Suprapubic skin (tissue), 4 donors: ENCODE measurements at regions not wholly inside any gene's neighbourhood (a gene's known extent, or its start where the extent isn't known, plus 50 kb on each side); places are given as distances from the start of the nearest gene placed in this dataset.

Experiments used
- EP300 ChIP-seq: sonication (generic); formaldehyde crosslinking; IDR thresholded peaks from one replicate; pipeline ENCODE4 v1.6.1; 2017; ENCODE audit warnings: antibody characterized with exemption
- POLR2A ChIP-seq, 2 donors: fragments of 450-650 bp; IDR thresholded peaks; one replicate each; pipeline ENCODE4 v1.6.1; 2017; ENCODE audit warnings: antibody characterized with exemption in 2 of 2, mild to moderate bottlenecking in 2 of 2, moderate library complexity in 2 of 2
- POLR2AphosphoS5 ChIP-seq, 3 donors: sonication (generic); formaldehyde crosslinking; IDR thresholded peaks; one replicate each; pipeline ENCODE4 v1.6.1; 2017; ENCODE audit warnings: antibody characterized with exemption in 3 of 3
- TF ChIP-seq, protein P1 (sequence below), 2 donors: fragments of 200-600 bp in 1 of 2; fragments of 450-650 bp in 1 of 2; sonication (generic) in 1 of 2; IDR thresholded peaks; one replicate each; pipeline ENCODE4 v1.5.1; 2016 to 2019; ENCODE audit warnings: antibody characterized with exemption in 2 of 2, mild to moderate bottlenecking in 1 of 2, moderate library complexity in 1 of 2

DNA sequence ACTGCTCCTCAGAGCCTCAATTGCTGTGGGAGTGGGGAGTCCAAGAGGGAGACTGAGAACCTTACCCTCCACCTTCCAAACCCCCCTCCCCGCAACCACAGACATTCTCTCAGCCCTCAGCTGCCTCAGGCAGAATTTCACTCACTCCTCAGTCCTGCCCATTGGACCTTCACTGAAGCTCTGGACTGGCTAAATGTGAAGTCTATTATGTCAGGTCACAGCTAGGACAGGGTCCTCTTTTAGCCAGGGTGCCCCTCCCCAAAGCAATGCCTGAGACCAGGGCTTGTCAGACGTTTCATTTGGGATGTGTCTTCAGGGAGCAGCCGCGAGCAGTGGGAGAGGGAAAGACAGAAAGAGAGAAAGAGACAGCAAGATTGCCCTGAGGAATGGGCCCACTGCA is 199.3 kb upstream of the CCDC68 start:
- TF ChIP-seq, protein P1, sequence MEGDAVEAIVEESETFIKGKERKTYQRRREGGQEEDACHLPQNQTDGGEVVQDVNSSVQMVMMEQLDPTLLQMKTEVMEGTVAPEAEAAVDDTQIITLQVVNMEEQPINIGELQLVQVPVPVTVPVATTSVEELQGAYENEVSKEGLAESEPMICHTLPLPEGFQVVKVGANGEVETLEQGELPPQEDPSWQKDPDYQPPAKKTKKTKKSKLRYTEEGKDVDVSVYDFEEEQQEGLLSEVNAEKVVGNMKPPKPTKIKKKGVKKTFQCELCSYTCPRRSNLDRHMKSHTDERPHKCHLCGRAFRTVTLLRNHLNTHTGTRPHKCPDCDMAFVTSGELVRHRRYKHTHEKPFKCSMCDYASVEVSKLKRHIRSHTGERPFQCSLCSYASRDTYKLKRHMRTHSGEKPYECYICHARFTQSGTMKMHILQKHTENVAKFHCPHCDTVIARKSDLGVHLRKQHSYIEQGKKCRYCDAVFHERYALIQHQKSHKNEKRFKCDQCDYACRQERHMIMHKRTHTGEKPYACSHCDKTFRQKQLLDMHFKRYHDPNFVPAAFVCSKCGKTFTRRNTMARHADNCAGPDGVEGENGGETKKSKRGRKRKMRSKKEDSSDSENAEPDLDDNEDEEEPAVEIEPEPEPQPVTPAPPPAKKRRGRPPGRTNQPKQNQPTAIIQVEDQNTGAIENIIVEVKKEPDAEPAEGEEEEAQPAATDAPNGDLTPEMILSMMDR (IDR thresholded peaks at IDR 0.05): no peak
- no peak for TF ChIP-seq POLR2AphosphoS5 (IDR thresholded peaks at IDR 0.05)
- TF ChIP-seq POLR2A (IDR thresholded peaks at IDR 0.05): no peak
- no peak for TF ChIP-seq EP300
